GM23338 (cell line): ENCODE measurements at regions not wholly inside any gene's neighbourhood (a gene's known extent, or its start where the extent isn't known, plus 50 kb on each side); places are given as distances from the start of the nearest gene placed in this dataset.

ENCODE experiments used
- ATAC-seq: fragments of 200-7000 bp; cut with Tn5 transposase; 3 replicates; pipeline ENCODE4 v1.9.1; 2020
- DNase-seq: peaks from one replicate; pipeline ENCODE4 v3.0.0-alpha.2; 2015; ENCODE audit warnings: low spot score
- H2AFZ ChIP-seq: fragments of 200-600 bp; sonication (generic); 2 replicates; pipeline ENCODE4 v1.8.0; 2016; ENCODE audit warnings: antibody characterized with exemption, mild to moderate bottlenecking, moderate library complexity
- H3F3A ChIP-seq: fragments of 200-600 bp; sonication (generic); replicated peaks from 2 replicates; pipeline ENCODE4 v1.8.0; 2017; ENCODE audit warnings: antibody characterized with exemption, mixed run types, low read depth
- H3K27ac ChIP-seq: fragments of 200-600 bp; sonication (generic); 2 replicates; pipeline ENCODE4 v1.6.1; 2016; ENCODE audit warnings: low read depth
- H3K27me3 ChIP-seq: fragments of 200-600 bp; sonication (generic); 2 replicates; pipeline ENCODE4 v1.8.0; 2016; ENCODE audit warnings: mild to moderate bottlenecking, mixed run types, moderate library complexity; ENCODE audit not compliant: insufficient read depth
- H3K36me3 ChIP-seq: fragments of 200-600 bp; sonication (generic); 2 replicates; pipeline ENCODE4 v1.8.0; 2016; ENCODE audit warnings: mild to moderate bottlenecking; ENCODE audit not compliant: insufficient read depth
- H3K4me1 ChIP-seq: fragments of 200-600 bp; sonication (generic); 2 replicates; pipeline ENCODE4 v1.8.0; 2016; ENCODE audit warnings: mild to moderate bottlenecking, moderate library complexity; ENCODE audit not compliant: insufficient read depth
- H3K4me2 ChIP-seq: fragments of 200-600 bp; sonication (generic); 2 replicates; pipeline ENCODE4 v1.7.1; 2017; ENCODE audit warnings: mixed run types
- H3K4me3 ChIP-seq: fragments of 200-600 bp; sonication (generic); 2 replicates; pipeline ENCODE4 v1.6.1; 2016; ENCODE audit warnings: mixed run types
- H3K79me2 ChIP-seq: fragments of 200-600 bp; sonication (generic); replicated peaks from 2 replicates; pipeline ENCODE4 v1.8.0; 2017; ENCODE audit warnings: mild to moderate bottlenecking; ENCODE audit not compliant: insufficient read depth
- H3K9me2 ChIP-seq: fragments of 200-600 bp; sonication (generic); 2 replicates; pipeline ENCODE4 v1.8.0; 2017; ENCODE audit not compliant: insufficient read depth
- H4K20me1 ChIP-seq: fragments of 200-600 bp; sonication (generic); replicated peaks from 2 replicates; pipeline ENCODE4 v1.8.0; 2017; ENCODE audit warnings: mild to moderate bottlenecking; ENCODE audit not compliant: insufficient read depth
- H3K27ac Mint-ChIP-seq: 2 replicates; pipeline ENCODE4 v1.8.0; 2020; ENCODE audit warnings: inconsistent platforms, mild to moderate bottlenecking, moderate library complexity, mixed read lengths
- H3K27me3 Mint-ChIP-seq: 3 replicates; pipeline ENCODE4 v1.8.0; 2022; ENCODE audit warnings: low read depth, mild to moderate bottlenecking, moderate library complexity, mixed read lengths, inconsistent platforms; ENCODE audit not compliant: insufficient read depth, poor library complexity
- H3K36me3 Mint-ChIP-seq: 3 replicates; pipeline ENCODE4 v1.8.0; 2021; ENCODE audit warnings: low read depth, mild to moderate bottlenecking, inconsistent platforms, moderate library complexity, mixed read lengths
- H3K4me1 Mint-ChIP-seq: 3 replicates; pipeline ENCODE4 v1.8.0; 2020; ENCODE audit warnings: mild to moderate bottlenecking, inconsistent platforms, mixed read lengths
- H3K4me3 Mint-ChIP-seq: 3 replicates; pipeline ENCODE4 v1.8.0; 2021; ENCODE audit warnings: moderate library complexity, mild to moderate bottlenecking, inconsistent platforms, mixed read lengths
- H3K9me3 Mint-ChIP-seq: 3 replicates; pipeline ENCODE4 v1.8.0; 2020; ENCODE audit warnings: moderate library complexity, mild to moderate bottlenecking, inconsistent platforms, mixed read lengths
- CREB1 ChIP-seq: fragments of 250-450 bp; sonication (Bioruptor Pico); IDR thresholded peaks from 2 replicates; pipeline ENCODE4 v1.5.0; 2020; ENCODE audit warnings: low read depth, mild to moderate bottlenecking, moderate library complexity
- CTCF ChIP-seq, 2 experiments: fragments of 200-600 bp in 1 of 2; sonication (generic) in 1 of 2; conservative IDR thresholded peaks; 2 replicates each; pipeline versions ENCODE4 v1.5.1 to v1.6.1; 2016 to 2017; ENCODE audit warnings: antibody characterized with exemption in 2 of 2, low read depth in 2 of 2, mild to moderate bottlenecking in 2 of 2, moderate library complexity in 1 of 2
- ETS1 ChIP-seq: IDR thresholded peaks from 2 replicates; pipeline ENCODE4 v1.6.1; 2016; ENCODE audit warnings: antibody characterized with exemption
- EZH2 ChIP-seq: fragments of 200-600 bp; sonication (generic); IDR thresholded peaks from one replicate; pipeline ENCODE4 v1.8.0; 2017; ENCODE audit warnings: antibody characterized with exemption, mild to moderate bottlenecking, low read depth; ENCODE audit not compliant: unreplicated experiment
- EZH2phosphoT487 ChIP-seq: fragments of 200-600 bp; sonication (generic); IDR thresholded peaks from one replicate; pipeline ENCODE4 v1.8.1; 2018; ENCODE audit warnings: antibody characterized with exemption; ENCODE audit not compliant: unreplicated experiment
- JUNB ChIP-seq: IDR thresholded peaks from one replicate; pipeline ENCODE4 v1.6.1; 2016; ENCODE audit warnings: antibody characterized with exemption; ENCODE audit not compliant: unreplicated experiment
- NANOG ChIP-seq: IDR thresholded peaks from 2 replicates; pipeline ENCODE4 v1.6.1; 2016; ENCODE audit warnings: antibody characterized with exemption, borderline replicate concordance
- STAT1 ChIP-seq: IDR thresholded peaks from one replicate; pipeline ENCODE4 v1.6.1; 2016; ENCODE audit warnings: antibody characterized with exemption; ENCODE audit not compliant: unreplicated experiment
- ZNF114 ChIP-seq: fragments of 250-450 bp; sonication (Bioruptor Pico); IDR thresholded peaks from 2 replicates; pipeline ENCODE4 v1.5.0; 2020; ENCODE audit warnings: mild to moderate bottlenecking, moderate library complexity
- ZNF331 ChIP-seq: fragments of 250-450 bp; sonication (Bioruptor Pico); IDR thresholded peaks from 2 replicates; pipeline ENCODE4 v1.5.0; 2020; ENCODE audit warnings: low read depth, mild to moderate bottlenecking, moderate library complexity
- ZNF462 ChIP-seq: fragments of 250-450 bp; sonication (Bioruptor Pico); IDR thresholded peaks from 2 replicates; pipeline ENCODE4 v1.5.0; 2020; ENCODE audit warnings: mild to moderate bottlenecking, moderate library complexity

GRCh38 chr6:91087908-91088307 lies 501.0 kb upstream of the MAP3K7 start (continued):
- TF ChIP-seq EZH2 = no peak
- no peak for TF ChIP-seq NANOG
- TF ChIP-seq ETS1 = no peak

GRCh38 chr6:91083211-91083610 lies 496.3 kb upstream of the MAP3K7 start:
- Histone ChIP-seq H2AFZ (peak overlapping the region; percentile 78; the same call in 1 of the 2 replicates), H3K36me3 (no peaks in the 10 kb centered on the region), H3K27ac (no peak overlapping the region), H3K4me2 (0 out of 2 replicates have a peak overlapping the region, but pooled peaks have one; percentile 58), H3K4me1 (peaks cover 16% of the 10 kb centered on the region), H3K79me2 (no peaks in the 10 kb centered on the region), H3K9me2 (no peaks in the 10 kb centered on the region), H3K27me3 (no peaks in the 10 kb centered on the region), H4K20me1 (no peaks in the 10 kb centered on the region), H3K4me3 (no peak overlapping the region), H3F3A (no peaks in the 10 kb centered on the region)
- Mint-ChIP-seq H3K9me3 (no peaks in the 10 kb centered on the region), H3K27ac (peak overlapping the region; percentile 33), H3K27me3 (peaks cover 2% of the 10 kb centered on the region), H3K4me3 (no peak overlapping the region), H3K4me1 (peaks cover 30% of the 10 kb centered on the region), H3K36me3 (no peaks in the 10 kb centered on the region)
- DNase-seq (no peak), ATAC-seq (no peak)
- TF ChIP-seq EZH2phosphoT487 (no peak), NANOG (no peak), JUNB (no peak), STAT1 (no peak), EZH2 (no peak), ZNF114 (no peak), ETS1 (no peak), CREB1 (CRISPR knock-in tag) (no peak), ZNF462 (CRISPR knock-in tag) (no peak), ZNF331 (CRISPR knock-in tag) (no peak), CTCF (conservative IDR thresholded peaks at IDR 0.05; ENCODE audit: low read depth in 2 of 2) (no peak)
